ENCODE measurements at regions not wholly inside any gene's neighbourhood (a gene's known extent, or its start where the extent isn't known, plus 50 kb on each side); places are given as distances from the start of the nearest gene placed in this dataset.

DNA sequence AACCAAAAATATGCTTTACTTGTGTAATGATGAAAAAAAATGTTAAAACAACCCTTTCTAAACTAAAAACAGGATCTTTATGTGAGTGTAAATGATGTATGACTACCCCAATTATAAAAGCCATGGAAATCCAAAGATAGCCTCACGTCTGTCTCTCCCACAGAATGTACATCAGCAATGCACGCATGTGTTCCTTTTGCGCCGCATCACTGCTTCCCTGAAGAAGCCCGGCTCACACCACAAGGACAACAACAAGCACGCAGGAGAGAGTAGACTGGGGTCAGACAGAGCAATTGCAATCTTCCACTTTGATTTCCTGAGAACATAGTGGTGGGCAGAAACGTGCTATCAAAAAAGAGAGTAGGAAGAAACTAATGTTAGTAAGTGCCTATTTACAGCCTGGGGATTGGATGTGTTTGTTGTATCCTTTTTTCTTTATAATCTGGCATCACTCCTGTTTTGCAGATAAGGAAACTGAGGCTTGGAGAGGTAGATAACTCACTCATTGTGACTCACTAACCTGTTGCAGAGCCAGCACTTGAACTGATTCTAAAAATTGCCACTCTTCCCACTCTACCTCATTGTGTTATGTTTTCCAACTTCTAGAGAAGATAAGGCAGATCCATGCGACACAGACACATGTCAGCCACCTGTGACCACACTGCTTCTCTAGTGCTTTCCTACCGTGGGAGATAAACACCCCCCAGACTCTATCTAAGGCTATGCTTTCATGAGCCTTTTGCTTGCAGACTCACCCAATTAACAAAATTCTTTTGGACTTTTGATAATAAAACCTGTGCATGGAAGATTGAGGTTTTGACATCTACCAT lies 60.1 kb downstream of the MAP10 start:
- TF ChIP-seq GABPA (IDR thresholded peaks at IDR 0.05 in 1 of 2, conservative IDR thresholded peaks at IDR 0.05 in 1 of 2) (no peak), JUND (IDR thresholded peaks at IDR 0.05) (no peak)
- TF ChIP-seq, protein P1, sequence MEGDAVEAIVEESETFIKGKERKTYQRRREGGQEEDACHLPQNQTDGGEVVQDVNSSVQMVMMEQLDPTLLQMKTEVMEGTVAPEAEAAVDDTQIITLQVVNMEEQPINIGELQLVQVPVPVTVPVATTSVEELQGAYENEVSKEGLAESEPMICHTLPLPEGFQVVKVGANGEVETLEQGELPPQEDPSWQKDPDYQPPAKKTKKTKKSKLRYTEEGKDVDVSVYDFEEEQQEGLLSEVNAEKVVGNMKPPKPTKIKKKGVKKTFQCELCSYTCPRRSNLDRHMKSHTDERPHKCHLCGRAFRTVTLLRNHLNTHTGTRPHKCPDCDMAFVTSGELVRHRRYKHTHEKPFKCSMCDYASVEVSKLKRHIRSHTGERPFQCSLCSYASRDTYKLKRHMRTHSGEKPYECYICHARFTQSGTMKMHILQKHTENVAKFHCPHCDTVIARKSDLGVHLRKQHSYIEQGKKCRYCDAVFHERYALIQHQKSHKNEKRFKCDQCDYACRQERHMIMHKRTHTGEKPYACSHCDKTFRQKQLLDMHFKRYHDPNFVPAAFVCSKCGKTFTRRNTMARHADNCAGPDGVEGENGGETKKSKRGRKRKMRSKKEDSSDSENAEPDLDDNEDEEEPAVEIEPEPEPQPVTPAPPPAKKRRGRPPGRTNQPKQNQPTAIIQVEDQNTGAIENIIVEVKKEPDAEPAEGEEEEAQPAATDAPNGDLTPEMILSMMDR (IDR thresholded peaks at IDR 0.05; ENCODE audit: low read depth, low read length, missing input control): no peak
- TF ChIP-seq, protein P2, sequence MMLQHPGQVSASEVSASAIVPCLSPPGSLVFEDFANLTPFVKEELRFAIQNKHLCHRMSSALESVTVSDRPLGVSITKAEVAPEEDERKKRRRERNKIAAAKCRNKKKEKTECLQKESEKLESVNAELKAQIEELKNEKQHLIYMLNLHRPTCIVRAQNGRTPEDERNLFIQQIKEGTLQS (IDR thresholded peaks at IDR 0.05): no peak
- TF ChIP-seq, protein P3, sequence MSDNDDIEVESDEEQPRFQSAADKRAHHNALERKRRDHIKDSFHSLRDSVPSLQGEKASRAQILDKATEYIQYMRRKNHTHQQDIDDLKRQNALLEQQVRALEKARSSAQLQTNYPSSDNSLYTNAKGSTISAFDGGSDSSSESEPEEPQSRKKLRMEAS (IDR thresholded peaks at IDR 0.05): no peak
